ENCODE measurements at regions not wholly inside any gene's neighbourhood (a gene's known extent, or its start where the extent isn't known, plus 50 kb on each side); places are given as distances from the start of the nearest gene placed in this dataset.

GRCh38 chr2:35410431-35411061 is 945.0 kb upstream of the CRIM1 start:
- TF ChIP-seq POLR2A (IDR thresholded peaks at IDR 0.05) (no peak), CTCF (IDR thresholded peaks at IDR 0.05) (peak; percentile 59 to 97 (median 92))

All from right lobe of liver (tissue), 4 donors.